Ovary (tissue), 3 donors: ENCODE measurements at regions not wholly inside any gene's neighbourhood (a gene's known extent, or its start where the extent isn't known, plus 50 kb on each side); places are given as distances from the start of the nearest gene placed in this dataset.

Experiments used
- EP300 ChIP-seq: sonication (generic); formaldehyde crosslinking; IDR thresholded peaks from one replicate; pipeline ENCODE4 v1.6.1; 2017; ENCODE audit warnings: antibody characterized with exemption
- POLR2A ChIP-seq: fragments of 450-650 bp; IDR thresholded peaks from one replicate; pipeline ENCODE4 v1.6.1; 2017; ENCODE audit warnings: antibody characterized with exemption, mild to moderate bottlenecking, moderate library complexity
- TF ChIP-seq, protein P1 (sequence below), 3 donors: fragments of 450-650 bp in 2 of 3; fragments of 200-600 bp in 1 of 3; IDR thresholded peaks; one replicate each; pipeline versions ENCODE4 v1.5.1 to v1.8.0; 2016 to 2022; ENCODE audit warnings: antibody characterized with exemption in 3 of 3, mild to moderate bottlenecking in 1 of 3
- donor health status: DM: no; HTN: no; CAD: no.

DNA sequence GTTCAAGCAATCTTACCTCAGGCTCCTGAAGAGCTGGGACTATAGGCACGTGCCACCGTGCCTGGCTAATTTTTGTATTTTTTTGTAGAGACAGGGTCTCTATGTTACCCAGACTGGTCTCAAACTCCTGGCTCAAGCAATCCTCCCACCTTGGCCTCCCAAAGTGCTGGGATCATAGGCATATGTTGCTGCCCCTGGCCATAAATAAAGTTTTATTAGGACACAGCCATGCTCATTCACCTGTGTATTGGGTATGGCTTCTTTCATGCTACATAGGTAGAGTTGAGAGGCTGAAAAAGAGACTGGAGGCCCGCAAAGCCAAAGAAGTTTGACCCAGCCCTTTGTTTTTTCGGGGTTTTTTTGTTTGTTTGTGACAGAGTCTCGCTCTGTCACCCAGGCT is 61.7 kb upstream of the NCOR2 start:
- TF ChIP-seq, protein P1, sequence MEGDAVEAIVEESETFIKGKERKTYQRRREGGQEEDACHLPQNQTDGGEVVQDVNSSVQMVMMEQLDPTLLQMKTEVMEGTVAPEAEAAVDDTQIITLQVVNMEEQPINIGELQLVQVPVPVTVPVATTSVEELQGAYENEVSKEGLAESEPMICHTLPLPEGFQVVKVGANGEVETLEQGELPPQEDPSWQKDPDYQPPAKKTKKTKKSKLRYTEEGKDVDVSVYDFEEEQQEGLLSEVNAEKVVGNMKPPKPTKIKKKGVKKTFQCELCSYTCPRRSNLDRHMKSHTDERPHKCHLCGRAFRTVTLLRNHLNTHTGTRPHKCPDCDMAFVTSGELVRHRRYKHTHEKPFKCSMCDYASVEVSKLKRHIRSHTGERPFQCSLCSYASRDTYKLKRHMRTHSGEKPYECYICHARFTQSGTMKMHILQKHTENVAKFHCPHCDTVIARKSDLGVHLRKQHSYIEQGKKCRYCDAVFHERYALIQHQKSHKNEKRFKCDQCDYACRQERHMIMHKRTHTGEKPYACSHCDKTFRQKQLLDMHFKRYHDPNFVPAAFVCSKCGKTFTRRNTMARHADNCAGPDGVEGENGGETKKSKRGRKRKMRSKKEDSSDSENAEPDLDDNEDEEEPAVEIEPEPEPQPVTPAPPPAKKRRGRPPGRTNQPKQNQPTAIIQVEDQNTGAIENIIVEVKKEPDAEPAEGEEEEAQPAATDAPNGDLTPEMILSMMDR (IDR thresholded peaks at IDR 0.05), result no peak
- TF ChIP-seq POLR2A, result no peak
- TF ChIP-seq EP300, result no peak
